ENCODE measurements at regions not wholly inside any gene's neighbourhood (a gene's known extent, or its start where the extent isn't known, plus 50 kb on each side); places are given as distances from the start of the nearest gene placed in this dataset.

DNA sequence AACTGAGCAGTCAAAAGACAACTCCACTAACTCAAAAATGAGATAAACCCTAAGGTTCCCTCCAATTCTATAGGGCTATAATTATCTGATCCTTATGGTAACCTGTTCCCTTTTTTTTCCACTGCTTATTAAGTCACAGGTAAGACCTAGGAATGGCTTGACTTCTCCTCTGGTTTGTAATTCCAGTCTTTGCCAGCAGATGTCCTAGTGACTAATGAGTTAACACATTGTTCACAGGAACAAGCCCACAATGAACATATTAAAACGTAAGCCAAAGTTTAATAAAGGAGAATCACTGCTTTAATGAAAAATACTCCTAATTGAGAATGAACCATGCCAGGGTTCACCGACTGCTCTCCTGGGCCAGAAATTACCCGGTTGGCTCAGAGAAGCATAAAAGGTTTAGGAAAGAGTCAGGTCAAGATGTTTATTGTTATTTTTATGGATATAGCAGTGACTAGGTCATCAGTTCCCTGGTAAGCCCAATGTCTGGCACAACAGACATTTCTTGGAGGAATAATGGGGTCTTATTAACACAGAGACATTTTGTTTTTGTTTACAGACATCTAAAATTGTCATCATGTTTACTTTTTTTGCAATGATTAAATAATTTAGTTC, 120.1 kb downstream of the ELAPOR2 start:
- ChIA-PET CTCF (interaction anchor here (1.0 to 6.0 kb wide), 3 partner anchors 208 to 373 kb away, joined by 3 to 56 read pairs (median 3); no protein-coding TSS in a partner anchor), POLR2A (no interaction called here)
- H3K4me2 ChIP-seq (ENCODE audit: insufficient read depth, low read length) = no peak overlapping the region
- no peak overlapping the region for H3K4me3 ChIP-seq (replicated peaks in 1 of 3; ENCODE audit: insufficient read depth in 1 of 3, low read depth in 1 of 3, low read length in 3 of 3)
- no peak overlapping the region for H3K9ac ChIP-seq (replicated peaks; ENCODE audit: extremely low read depth, insufficient read depth, low read length)
- no peaks in the 10 kb centered on the region for H3K9me1 ChIP-seq (replicated peaks; ENCODE audit: control insufficient read depth, extremely low read depth, insufficient read depth, low read length)
- H3K4me1 ChIP-seq (ENCODE audit: control insufficient read depth, extremely low read depth, insufficient read depth, low read length) = no peaks in the 10 kb centered on the region
- no peak overlapping the region for H2AFZ ChIP-seq (ENCODE audit: low read depth, low read length)
- no peak for TF ChIP-seq MYC (IDR thresholded peaks at IDR 0.05; ENCODE audit: low read depth, low read length)
- TF ChIP-seq, protein P1, sequence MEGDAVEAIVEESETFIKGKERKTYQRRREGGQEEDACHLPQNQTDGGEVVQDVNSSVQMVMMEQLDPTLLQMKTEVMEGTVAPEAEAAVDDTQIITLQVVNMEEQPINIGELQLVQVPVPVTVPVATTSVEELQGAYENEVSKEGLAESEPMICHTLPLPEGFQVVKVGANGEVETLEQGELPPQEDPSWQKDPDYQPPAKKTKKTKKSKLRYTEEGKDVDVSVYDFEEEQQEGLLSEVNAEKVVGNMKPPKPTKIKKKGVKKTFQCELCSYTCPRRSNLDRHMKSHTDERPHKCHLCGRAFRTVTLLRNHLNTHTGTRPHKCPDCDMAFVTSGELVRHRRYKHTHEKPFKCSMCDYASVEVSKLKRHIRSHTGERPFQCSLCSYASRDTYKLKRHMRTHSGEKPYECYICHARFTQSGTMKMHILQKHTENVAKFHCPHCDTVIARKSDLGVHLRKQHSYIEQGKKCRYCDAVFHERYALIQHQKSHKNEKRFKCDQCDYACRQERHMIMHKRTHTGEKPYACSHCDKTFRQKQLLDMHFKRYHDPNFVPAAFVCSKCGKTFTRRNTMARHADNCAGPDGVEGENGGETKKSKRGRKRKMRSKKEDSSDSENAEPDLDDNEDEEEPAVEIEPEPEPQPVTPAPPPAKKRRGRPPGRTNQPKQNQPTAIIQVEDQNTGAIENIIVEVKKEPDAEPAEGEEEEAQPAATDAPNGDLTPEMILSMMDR (IDR thresholded peaks at IDR 0.05; ENCODE audit: extremely low read depth in 1 of 2, insufficient read depth in 1 of 2, low read depth in 1 of 2, low read length in 2 of 2) = peak; percentile 46 to 57
- dilution Hi-C loops (cut with MboI; ENCODE audit: extremely low pct_ligation_motif_present, low sequenced_read_pairs) = no loop called here
- H3K27me3 ChIP-seq (ENCODE audit: control insufficient read depth in 2 of 2, insufficient read depth in 2 of 2, low read length in 2 of 2) = no peaks in the 10 kb centered on the region
- H3K27ac ChIP-seq (ENCODE audit: insufficient read depth, low read depth, low read length) = peak overlapping the region; percentile 24
- H3K79me2 ChIP-seq (ENCODE audit: control insufficient read depth, insufficient read depth, low read length) = no peaks in the 10 kb centered on the region
- intact Hi-C loops (cut with micrococcal nuclease) = loop anchor here (1.0 to 2.0 kb wide), 2 partner anchors 119 to 209 kb away; partner anchors contain the start of gene ELAPOR2
- DNase-seq (ENCODE audit: low read depth, low spot score) = peak; percentile 87
- peaks cover 0 to 1% of the 10 kb centered on the region in 2 experiments for H3K36me3 ChIP-seq (ENCODE audit: control insufficient read depth in 2 of 2, extremely low read depth in 1 of 2, insufficient read depth in 2 of 2, low read length in 2 of 2)
- H4K20me1 ChIP-seq (replicated peaks; ENCODE audit: control insufficient read depth, extremely low read depth, insufficient read depth, low read length) = no peaks in the 10 kb centered on the region
- H3K9me3 ChIP-seq (replicated peaks; ENCODE audit: control insufficient read depth, insufficient read depth, low read length) = no peaks in the 10 kb centered on the region
- FAIRE-seq = peak; percentile 86
- no TSS peak for BruUV-seq (replicated peaks)

- H3K4me3 ChIP-seq (replicated peaks in 1 of 3; ENCODE audit: insufficient read depth in 1 of 3, low read depth in 1 of 3, low read length in 3 of 3) = no peak overlapping the region
- dilution Hi-C loops (cut with MboI; ENCODE audit: extremely low pct_ligation_motif_present, low sequenced_read_pairs) = no loop called here
These were observed 122.0 kb downstream of the ELAPOR2 start for GRCh38 chr7:86937363-86937878.

More at GRCh38 chr7:86937363-86937878, 122.0 kb downstream of the ELAPOR2 start:
- Histone ChIP-seq H3K27me3 (ENCODE audit: control insufficient read depth in 2 of 2, insufficient read depth in 2 of 2, low read length in 2 of 2) (no peaks in the 10 kb centered on the region), H3K79me2 (ENCODE audit: control insufficient read depth, insufficient read depth, low read length) (no peaks in the 10 kb centered on the region), H4K20me1 (replicated peaks; ENCODE audit: control insufficient read depth, extremely low read depth, insufficient read depth, low read length) (no peaks in the 10 kb centered on the region), H3K9me3 (replicated peaks; ENCODE audit: control insufficient read depth, insufficient read depth, low read length) (no peaks in the 10 kb centered on the region), H3K4me2 (ENCODE audit: insufficient read depth, low read length) (no peak overlapping the region), H3K36me3 (ENCODE audit: control insufficient read depth in 2 of 2, extremely low read depth in 1 of 2, insufficient read depth in 2 of 2, low read length in 2 of 2) (peaks cover 0 to 1% of the 10 kb centered on the region in 2 experiments), H3K4me1 (ENCODE audit: control insufficient read depth, extremely low read depth, insufficient read depth, low read length) (peaks cover 8% of the 10 kb centered on the region), H3K27ac (ENCODE audit: insufficient read depth, low read depth, low read length) (no peak overlapping the region), H3K9me1 (replicated peaks; ENCODE audit: control insufficient read depth, extremely low read depth, insufficient read depth, low read length) (no peaks in the 10 kb centered on the region), H2AFZ (ENCODE audit: low read depth, low read length) (no peak overlapping the region), H3K9ac (replicated peaks; ENCODE audit: extremely low read depth, insufficient read depth, low read length) (no peak overlapping the region)
- TF ChIP-seq GATA2 (IDR thresholded peaks at IDR 0.05; ENCODE audit: insufficient read depth, insufficient read length, low read depth, low read length) = no peak
- TF ChIP-seq POLR2A (IDR thresholded peaks at IDR 0.05; ENCODE audit: low read depth, low read length) = no peak
- TF ChIP-seq, protein P1 (IDR thresholded peaks at IDR 0.05; ENCODE audit: extremely low read depth in 1 of 2, insufficient read depth in 1 of 2, low read depth in 1 of 2, low read length in 2 of 2) = no peak
- no peak for TF ChIP-seq EZH2 (IDR thresholded peaks at IDR 0.05; ENCODE audit: borderline replicate concordance, low read depth, low read length, severe bottlenecking)
- no peak for TF ChIP-seq JUN (IDR thresholded peaks at IDR 0.05; ENCODE audit: borderline replicate concordance, insufficient read depth, insufficient read length, low read depth)
- TF ChIP-seq POLR2AphosphoS5 (IDR thresholded peaks at IDR 0.05; ENCODE audit: insufficient read depth, low read depth, low read length) = no peak
- no peak for TF ChIP-seq MAX (IDR thresholded peaks at IDR 0.05; ENCODE audit: insufficient read depth, insufficient read length)
- TF ChIP-seq FOS (IDR thresholded peaks at IDR 0.05; ENCODE audit: borderline replicate concordance, insufficient read depth, low read length) = no peak
- TF ChIP-seq MYC (IDR thresholded peaks at IDR 0.05; ENCODE audit: low read depth, low read length) = no peak
- FAIRE-seq = no peak
- no TSS peak for BruUV-seq (replicated peaks)
- intact Hi-C loops (cut with micrococcal nuclease) = no loop called here
- CTCF ChIA-PET = interaction anchor here (1.6 to 17.7 kb wide), 2 partner anchors 10 to 214 kb away, joined by 5 to 343 read pairs; partner anchors contain the start of gene DMTF1
- POLR2A ChIA-PET = no interaction called here
- no peak for DNase-seq (ENCODE audit: low read depth, low spot score)

All from endothelial cell of umbilical vein (primary cell).